Colon (tissue), 2 donors: ENCODE measurements at regions not wholly inside any gene's neighbourhood (a gene's known extent, or its start where the extent isn't known, plus 50 kb on each side); places are given as distances from the start of the nearest gene placed in this dataset.
"Not testable (repeated sequence)": the region's sequence is repeated elsewhere in the genome, so short reads cannot be mapped to it uniquely, and the experiment has no call there.

ENCODE experiments used
- FAIRE-seq: peaks from 2 replicates; lab custom pipeline; 2012; peaks lifted over from hg19 to GRCh38; lab: Jason Lieb, UNC
- donor health status: control.
- donor health status: control.

DNA sequence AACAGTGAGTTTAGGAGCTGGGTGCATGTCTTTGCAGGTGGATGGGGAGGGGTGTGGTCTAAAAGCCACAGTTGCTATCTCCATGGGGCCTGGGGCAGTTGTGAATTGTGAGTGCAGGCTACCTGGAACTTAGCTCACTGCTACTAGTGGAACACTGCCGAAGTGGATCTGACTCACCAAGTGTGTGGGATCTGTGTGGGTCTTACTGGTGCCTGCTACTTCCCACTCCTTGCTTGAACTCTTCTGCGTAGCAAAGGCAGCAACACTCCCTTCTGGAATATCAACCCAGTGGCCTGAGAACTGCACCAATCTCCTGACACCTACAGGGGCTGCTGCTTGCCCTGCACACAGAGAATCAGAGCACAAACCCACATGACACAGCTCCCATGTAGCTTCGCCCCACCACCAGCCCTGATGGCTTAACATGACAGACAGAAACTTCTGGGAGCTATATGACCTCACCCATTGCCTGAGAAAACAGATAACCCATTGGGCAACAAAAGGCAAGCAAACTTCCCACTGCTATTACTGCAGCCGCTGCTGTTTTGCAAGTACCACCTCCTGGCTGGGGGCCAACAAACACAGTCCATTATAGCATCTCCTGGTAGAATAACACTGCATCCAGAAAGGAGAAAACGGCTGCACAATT is 455.1 kb upstream of the DDX18 start:
- no peak for FAIRE-seq

DNA sequence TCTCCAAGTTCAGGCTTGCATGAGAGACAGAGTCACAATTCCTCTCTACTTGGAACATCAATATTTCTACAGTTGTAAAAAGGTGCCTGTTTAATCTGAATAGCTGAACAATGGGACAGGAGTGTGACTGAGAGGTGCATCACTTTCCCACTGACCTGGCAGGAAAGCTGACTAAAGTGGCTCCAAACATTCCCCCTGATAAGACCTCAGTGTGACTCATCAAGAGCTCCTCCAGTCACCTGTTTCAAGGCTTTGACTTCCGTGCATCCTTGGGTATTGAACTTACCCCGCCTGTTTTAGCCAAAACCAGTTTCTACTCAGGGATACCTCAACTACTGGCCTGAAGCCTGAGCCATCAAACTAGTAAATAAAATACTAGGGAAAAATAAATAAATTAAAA is 453.9 kb upstream of the DDX18 start:
- no peak for FAIRE-seq

DNA sequence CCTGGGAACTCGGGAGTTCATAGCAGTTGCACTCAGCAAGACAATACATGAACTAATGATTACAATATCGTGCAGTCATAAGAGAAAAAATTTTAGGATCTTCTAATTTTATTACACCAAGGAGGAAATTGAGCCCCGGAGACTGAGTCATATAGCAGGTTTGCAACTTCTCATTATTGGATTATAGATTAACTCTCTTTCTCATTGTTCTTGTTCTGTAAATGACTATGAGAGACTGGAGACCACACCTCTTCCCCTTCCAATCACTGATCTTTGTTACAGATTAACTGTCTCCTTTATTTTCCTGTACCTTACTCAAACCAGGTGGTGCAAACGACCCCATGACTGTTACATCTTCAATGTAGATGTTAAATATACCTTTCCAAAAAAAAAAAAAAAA is 435.8 kb upstream of the DDX18 start:
- FAIRE-seq, result no peak

DNA sequence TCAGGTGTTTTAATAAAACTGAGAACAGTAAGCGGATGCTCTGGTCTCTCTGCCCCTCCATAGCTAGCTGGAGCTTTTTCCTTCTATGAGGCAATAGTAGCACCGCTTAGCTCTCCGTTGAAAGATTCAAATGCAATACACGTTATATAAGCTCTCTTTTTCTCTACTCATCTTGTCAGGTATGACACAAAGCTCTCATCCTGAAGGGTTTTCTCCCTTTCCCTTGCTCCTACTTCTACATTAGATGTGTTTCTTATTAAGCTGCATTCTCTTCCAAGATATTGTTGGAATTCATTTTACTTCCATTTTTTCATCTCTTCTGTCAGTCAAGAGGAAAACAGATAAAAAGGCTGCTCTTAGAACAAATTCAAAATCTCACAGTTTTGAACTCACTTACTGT is 434.6 kb upstream of the DDX18 start:
- FAIRE-seq, result no peak

DNA sequence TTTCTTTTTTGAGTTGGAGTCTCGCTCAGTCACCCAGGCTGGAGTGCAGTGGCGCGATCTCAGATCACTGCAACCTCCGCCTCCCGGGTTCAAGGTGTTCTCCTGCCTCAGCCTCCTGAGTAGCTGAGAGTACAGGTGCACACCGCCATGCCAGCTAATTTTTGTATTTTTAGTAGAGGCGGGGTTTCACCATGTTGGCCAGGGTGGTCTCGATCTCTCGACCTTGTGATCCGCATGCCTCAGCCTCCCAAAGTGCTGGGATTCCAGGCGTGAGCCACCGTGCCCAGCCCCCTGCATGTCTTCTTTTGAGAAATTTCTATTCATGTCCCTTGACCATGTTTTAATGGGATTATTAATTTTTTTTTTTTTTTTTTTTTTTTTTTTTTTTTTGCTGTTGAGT is 430.5 kb upstream of the DDX18 start:
- FAIRE-seq, result not testable (repeated sequence)

DNA sequence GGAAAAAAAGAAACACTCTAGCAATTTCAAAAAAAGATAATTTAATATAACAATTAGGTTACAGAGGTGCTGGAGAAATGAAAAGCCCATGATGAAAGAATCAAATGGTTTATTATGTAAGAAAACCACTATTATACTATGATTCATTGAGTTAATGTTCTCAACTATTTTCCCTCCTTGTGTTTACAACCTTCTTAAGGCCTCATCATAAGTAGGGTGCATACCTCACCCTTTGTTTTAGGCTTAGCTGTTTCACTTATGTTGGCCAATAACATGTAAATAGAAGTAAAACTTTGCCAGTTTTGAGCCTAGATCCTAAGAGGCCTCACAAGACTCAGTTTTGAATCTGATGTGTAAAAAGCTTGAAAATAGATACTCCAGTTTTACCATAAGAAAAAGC is 418.3 kb upstream of the DDX18 start:
- FAIRE-seq, result no peak

DNA sequence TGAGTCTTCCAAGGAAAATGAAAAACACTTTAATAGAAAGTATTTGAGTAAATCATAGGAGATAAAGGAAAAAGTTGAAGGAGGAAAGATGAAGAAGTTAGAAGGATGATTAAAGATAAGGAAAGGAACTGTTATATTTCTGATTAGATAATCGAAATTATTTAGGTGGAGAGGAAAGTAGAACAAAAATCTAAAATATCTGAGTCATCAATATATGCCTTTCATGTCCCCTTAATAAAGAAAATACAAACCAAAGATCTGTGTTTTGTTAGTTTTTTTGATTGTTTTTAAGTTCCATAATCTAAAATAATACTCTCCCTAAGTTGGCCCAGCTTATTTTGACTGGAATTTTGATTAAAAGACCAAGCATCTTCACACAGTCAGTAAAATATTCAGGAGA is 412.9 kb upstream of the DDX18 start:
- no peak for FAIRE-seq

DNA sequence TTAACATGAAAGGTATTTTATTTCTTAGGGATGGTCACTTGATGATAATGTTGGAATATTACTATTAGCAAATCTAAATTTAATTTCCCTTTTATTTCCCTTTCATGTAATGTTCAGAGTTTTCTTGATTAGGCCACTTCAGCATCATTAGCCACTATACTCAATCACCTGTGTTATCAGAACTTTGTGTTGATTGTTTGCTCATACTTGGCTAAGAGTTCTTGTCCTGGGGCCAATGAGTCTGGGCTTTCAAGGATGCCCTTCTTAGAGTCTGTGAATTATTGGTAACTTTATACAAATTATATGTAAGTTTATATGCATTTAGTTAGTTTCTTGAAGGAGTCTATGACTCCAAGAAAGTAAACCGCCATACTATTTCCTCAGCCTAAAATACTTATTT is 408.0 kb upstream of the DDX18 start:
- FAIRE-seq, result no peak

DNA sequence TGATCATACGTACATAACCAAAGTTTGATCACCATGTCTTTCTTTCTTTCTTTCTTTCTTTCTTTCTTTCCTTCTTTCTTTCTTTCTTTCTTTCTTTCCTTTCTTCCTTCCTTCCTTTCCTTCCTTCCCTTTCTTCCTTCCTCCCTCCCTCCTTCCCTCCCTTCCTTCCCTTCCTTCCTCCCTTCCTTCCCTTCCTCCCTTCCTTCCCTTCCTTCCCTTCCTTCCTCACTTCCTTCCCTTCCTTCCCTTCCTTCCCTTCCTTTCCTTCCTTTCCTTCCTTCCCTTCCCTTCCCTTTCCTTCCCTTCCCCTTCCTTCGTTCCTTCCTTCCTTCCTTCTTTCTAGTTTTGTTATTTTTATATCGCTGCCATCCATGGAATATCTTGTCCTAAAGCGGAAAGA is 406.7 kb upstream of the DDX18 start:
- FAIRE-seq, result no peak

DNA sequence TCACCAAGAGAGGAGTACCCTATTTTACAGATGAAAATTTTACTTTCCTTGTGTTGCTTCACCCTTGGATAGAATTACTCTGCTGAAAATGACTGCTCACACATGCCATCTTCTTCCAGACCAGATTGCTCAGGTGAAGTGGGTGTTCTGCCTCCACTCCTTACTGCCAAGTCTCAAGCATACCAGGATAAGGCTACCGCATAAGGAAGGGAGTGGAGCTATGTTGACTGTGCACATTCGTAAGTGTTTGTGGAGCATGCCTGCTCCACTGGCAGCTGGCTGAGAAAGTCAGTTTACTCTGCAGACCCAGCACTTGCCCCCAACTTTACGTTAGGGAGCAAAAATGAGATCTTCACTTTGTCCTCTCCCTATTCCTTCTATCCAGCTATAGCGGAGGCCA is 405.0 kb upstream of the DDX18 start:
- no peak for FAIRE-seq

DNA sequence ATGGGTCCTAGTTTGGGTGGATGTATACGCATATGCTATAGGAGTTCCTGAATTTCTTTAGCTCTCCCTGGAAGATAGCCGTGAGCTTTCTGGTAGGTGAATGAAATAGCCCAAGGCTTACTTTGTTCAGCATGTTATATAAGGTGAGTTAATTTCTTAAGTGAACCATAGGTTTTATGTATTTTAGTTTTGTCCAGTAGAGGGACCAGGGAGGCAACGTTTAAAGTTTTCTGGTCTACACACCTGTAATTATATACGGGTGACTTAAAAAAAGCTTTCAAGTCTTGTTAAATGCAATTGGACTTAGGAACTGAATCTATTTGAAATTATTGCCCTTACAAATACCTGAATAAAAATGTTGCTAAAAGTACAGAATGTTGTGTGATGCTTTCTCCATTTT is 402.5 kb upstream of the DDX18 start:
- FAIRE-seq, result no peak

DNA sequence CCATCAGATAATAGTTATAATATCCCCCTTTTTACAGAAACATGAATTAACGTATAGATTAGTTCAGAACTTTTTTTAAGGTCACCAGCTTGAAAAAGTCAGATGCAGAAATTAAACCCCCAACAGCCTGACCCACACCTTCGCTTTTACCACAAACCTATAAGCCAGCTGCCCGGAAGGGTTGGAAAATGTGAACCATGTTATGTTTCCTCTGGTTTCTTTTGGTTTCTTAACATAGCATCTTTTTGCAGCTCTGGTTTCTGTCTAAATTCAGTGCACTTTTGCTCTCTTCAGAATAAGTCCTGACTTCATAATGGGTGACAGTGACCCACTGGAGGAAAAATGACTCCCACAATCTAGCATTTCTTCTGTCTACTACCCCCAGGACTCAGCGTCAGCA is 381.7 kb upstream of the DDX18 start:
- no peak for FAIRE-seq

DNA sequence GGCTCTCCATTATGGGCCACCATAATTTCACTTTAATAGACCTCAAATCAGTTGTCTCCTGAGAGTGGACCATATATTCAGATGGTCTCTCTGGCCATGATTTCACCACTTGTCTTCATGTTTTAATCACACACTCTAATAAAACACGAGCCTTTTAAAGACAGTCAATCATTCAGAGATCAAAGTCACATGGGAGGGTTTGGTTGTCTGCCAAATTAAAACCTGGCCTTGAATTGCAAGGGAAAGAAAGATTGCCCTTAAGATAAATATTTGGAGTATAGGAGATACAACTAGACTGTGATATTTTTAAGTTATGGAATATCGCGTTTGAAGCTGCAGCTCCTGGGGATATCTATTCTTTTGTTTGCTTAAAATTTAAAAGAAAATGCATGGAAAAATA is 377.8 kb upstream of the DDX18 start:
- FAIRE-seq, result no peak

DNA sequence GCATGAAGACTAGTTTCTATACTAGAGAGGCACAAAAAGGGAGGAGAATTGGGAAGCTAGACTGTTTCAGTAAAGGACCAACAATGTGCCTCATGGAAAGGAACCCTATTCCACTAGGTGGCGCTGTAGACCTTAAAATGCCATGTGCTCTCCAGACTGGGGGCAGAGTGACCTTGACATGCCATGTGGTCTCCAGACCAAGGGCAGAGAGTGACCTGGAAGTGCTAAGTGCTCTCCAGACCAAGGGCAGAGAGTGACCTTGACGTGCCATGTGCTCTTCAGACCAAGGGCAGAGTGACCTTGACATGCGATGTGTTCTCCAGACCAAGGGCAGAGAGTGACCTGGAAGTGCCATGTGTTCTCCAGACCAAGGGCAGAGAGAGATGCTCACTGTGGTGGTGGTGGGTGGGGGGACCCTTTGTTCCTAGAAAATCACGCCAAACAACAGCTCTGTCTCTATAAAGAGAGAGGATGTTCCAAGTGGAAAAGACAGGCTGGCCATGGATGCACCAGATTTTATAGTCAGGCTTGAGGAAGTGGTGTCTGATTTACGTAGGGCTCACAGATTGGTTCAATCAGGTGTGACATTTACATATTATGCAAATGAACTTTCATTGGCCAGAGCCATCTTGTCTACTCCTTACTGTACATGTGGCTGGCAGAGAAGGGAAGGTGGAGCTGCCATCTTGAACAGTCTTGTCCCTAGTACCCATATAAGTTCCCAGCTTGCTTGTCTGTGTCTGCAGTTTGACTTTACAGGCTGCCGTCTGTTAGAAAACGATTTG is 344.0 kb upstream of the DDX18 start:
- FAIRE-seq, result no peak

DNA sequence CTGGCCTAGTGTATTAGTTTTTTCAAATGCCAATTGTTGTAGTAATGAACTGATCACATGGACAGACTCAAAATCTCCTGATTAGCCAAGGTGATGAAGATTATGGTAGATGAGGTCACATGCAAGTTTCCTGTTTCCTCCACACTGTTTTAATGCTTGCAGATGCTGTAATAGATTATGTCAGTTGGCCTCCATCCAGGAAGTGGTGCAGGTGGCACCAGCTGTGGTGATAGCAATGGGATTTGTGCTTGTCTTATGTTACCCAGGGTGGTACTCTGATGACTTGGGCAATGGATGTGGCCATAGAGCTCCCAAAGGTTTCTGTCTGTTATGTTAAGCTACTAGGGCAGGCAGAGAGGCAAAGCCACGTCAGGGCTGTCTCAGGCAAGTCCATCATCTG is 332.9 kb upstream of the DDX18 start:
- FAIRE-seq, result no peak

DNA sequence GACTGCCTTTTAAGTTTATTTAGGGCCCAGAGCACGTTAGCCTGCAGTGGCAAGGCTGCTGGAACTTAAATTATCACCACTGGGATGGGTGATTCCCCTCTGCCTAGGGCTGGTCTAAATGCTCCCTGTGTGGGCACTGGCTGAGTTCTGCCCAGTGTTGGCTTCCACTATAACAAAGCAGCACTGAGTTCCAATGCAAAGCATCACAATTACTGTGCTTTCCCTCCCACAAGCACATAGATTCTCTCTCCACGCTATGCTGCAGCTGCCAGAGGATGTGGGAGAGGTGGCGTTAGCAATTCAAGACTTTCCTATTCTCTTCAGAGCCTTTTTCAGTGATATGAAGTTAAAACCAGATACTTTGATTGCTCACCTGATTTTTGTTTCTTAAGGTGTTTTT is 328.9 kb upstream of the DDX18 start:
- FAIRE-seq, result no peak

DNA sequence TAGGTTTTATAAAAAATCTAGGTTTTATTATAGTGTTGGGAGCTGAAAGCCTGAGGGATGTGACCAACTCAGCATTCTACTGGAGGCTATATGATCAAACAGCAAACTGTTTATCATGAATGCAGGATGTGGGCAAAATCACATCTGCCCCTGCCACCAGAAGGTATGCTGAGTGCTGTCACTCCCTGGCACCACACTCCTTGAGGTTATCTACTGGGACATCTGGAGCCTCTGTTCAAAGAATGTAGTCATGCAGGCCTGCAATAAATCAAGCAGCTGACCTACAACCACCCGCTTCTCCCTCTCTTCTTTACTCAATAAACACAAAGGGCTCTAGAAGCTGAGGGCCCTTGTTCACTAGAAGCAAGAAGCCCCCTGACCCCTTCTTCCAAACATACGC is 328.4 kb upstream of the DDX18 start:
- no peak for FAIRE-seq

DNA sequence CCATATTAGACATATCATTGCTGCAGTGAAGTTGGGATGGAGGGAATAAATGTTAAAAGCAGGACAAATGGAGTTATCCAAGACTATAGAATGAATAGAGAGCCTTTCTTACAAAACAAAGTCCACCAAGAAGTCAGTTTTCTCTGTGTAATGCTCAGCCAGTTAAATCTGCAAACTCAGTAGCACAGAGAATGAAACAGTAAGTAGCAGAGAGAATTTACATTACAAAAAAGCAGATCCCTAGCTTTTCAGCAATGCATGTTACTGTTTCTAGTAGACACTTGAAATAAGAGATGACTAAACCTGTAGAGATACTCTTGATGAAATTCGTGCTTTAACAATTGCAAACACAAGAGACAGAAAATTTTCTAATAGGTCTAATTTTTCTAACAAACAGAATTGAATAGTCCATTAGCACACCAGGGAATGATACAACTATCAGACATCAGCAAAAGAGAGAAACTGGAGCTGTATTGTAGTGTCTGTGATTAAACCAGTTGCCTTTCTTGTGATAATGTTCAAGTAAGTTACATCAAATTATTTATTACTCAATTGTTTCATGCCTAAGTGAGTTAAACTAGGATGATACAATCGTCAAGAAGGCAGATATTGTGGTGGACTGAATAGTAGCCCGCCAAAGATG is 322.2 kb upstream of the DDX18 start:
- no peak for FAIRE-seq

DNA sequence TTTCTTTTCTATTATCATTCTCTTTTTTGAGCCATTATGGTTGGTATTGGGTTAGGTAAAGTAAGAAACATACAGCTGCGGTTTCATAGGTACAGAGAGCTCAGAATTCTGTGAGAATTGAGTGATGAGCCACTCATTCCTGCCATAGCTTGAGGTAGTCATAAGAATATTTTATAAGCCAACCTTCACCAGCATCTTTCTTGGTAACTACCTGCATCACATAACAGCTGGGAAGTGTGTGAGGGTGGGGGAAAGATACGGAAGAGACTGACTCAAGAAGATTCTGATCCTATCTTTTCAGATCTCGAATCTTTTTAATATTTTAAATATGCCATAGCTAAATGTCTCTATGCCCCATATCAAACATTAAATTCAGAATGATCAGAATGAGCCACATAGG is 313.8 kb upstream of the DDX18 start:
- no peak for FAIRE-seq

DNA sequence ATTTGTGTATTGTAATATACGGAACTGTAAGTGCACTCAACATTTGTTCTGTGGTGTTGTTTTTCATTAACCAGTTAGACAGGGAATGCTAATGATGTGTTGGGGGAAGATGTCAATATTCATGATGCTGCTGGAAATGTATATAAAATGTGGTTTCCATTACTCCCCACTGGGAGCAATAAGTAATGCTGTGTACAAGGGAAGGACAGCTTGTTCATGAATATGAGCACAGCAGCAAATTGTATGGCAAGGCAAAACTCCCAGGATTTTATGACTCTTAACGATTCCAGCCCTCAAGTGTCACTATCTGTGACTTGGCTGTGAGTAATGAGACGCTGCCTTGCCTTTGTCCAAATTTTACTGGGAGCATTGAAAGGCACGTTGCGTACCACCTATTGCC is 312.4 kb upstream of the DDX18 start:
- no peak for FAIRE-seq

DNA sequence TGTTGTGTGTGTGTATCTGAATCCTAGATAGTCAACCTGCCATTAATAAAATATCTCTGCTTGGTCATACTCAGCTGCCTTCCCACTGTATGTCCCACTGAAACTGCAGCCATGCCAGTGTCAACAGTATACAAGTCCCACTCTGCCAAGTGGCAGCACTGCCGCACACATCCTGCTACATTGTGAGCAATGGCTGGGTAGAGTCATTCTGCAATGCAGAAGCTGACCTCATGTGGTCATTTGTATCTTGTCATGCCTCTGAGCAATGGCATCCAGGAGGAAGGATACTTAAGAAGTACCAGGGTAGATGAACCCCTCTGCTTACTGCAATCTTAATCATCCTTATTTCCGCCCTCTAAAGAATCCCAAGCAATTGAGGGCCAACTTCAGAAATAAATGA is 302.2 kb upstream of the DDX18 start:
- no peak for FAIRE-seq

DNA sequence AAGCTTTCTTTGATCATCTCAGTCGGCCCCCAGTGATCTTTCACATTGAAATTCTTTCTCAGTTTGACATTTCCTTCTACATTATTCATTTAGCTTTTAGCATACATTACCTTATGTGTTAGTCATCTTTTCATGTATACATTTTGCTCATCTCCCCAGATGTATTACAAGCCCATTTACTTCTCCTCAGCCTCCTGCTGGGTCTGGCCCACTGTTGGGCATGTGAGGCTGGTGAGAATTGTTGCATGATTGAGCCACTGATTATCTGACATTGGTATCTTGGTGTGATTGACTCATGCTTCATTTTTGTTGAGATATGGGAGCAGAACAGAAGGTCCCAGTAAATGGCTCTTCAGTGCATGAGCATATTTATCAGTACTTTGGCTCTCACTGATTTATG is 300.1 kb upstream of the DDX18 start:
- no peak for FAIRE-seq

DNA sequence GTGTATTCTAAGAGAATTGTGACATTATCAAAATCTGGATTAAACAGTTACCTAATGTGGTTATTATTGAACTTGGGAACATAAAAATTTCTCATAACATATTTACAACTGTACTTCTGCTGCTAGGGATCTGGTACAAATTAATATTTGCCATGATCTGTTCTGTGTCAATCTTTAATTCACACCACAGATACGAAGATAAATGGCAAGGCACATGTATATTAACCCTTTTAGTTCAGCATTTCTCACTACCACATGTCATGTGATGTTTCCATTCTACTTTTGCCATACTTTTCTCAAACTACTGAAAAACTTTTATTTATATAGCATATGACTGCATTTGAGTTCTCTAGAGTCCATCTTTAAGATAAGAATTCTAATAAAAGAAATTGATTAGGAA is 295.3 kb upstream of the DDX18 start:
- FAIRE-seq, result no peak

DNA sequence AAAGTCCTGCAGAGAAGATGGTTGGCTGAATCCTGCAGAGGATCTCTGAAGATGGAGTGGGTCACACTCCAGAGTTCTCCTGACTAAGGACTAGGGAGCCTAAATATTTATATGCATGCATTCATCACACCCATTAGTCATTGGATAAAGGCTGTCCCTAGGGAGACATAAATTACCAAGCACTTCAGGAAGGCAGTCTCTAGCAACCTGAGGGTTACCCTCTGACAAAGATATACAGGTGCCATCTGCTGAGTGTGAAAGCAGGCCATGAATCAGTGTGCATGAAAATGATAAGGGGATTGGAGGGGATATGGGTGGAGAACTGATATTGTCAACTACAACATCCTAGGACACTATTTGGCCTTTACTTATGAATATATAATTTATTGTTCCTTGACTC is 294.8 kb upstream of the DDX18 start:
- no peak for FAIRE-seq
